Mucosa of descending colon (tissue), 3 donors: ENCODE measurements at regions not wholly inside any gene's neighbourhood (a gene's known extent, or its start where the extent isn't known, plus 50 kb on each side); places are given as distances from the start of the nearest gene placed in this dataset.

Source experiments
- ATAC-seq: fragments of 200-7000 bp; cut with Tn5 transposase; one replicate; pipeline ENCODE4 v1.9.1; 2020; ENCODE audit warnings: mild to moderate bottlenecking, moderate library complexity
- DNase-seq, 3 donors: peaks; one replicate each; pipeline ENCODE4 v3.0.0-alpha.2; 2020
- H3K36me3 ChIP-seq: fragments of 200-600 bp; one replicate; pipeline ENCODE4 v1.8.0; 2021; ENCODE audit warnings: low read depth, mild to moderate bottlenecking
- H3K4me1 ChIP-seq: fragments of 200-600 bp; one replicate; pipeline ENCODE4 v1.8.0; 2021; ENCODE audit warnings: low read depth, mild to moderate bottlenecking
- H3K4me3 ChIP-seq: fragments of 200-600 bp; one replicate; pipeline ENCODE4 v1.8.0; 2021; ENCODE audit warnings: mild to moderate bottlenecking
- H3K9me3 ChIP-seq: fragments of 200-600 bp; one replicate; pipeline ENCODE4 v1.8.0; 2021; ENCODE audit warnings: mild to moderate bottlenecking
- intact Hi-C, 2 donors: fragments of 100-400 bp; cut with DNase I in 1 of 2; cut with micrococcal nuclease in 1 of 2; formaldehyde crosslinking; loops; one replicate each; pipeline versions ENCODE4 v1.11.0 to v1.11.1; 2022; cut with DNase I, micrococcal nuclease
- TF ChIP-seq, protein P1 (sequence below): fragments of 200-600 bp; IDR thresholded peaks from one replicate; pipeline ENCODE4 v1.8.0; 2022; ENCODE audit warnings: antibody characterized with exemption, mild to moderate bottlenecking
- donor health status: DM: no; HTN: no; CAD: no; lungs with moderate emphysema.
- donor health status: DM: no; HTN: no; CAD: no.
- donor health status: DM: no; HTN: yes; CAD: no.

GRCh38 chr7:12803542-12803941, 116.1 kb downstream of the ARL4A start:
- H3K36me3 ChIP-seq: no peaks in the 10 kb centered on the region
- intact Hi-C loops: loop anchor here in 1 of 2 donors (5.0 kb wide), 1 partner anchor 91 kb away; no protein-coding TSS in a partner anchor
- TF ChIP-seq, protein P1, sequence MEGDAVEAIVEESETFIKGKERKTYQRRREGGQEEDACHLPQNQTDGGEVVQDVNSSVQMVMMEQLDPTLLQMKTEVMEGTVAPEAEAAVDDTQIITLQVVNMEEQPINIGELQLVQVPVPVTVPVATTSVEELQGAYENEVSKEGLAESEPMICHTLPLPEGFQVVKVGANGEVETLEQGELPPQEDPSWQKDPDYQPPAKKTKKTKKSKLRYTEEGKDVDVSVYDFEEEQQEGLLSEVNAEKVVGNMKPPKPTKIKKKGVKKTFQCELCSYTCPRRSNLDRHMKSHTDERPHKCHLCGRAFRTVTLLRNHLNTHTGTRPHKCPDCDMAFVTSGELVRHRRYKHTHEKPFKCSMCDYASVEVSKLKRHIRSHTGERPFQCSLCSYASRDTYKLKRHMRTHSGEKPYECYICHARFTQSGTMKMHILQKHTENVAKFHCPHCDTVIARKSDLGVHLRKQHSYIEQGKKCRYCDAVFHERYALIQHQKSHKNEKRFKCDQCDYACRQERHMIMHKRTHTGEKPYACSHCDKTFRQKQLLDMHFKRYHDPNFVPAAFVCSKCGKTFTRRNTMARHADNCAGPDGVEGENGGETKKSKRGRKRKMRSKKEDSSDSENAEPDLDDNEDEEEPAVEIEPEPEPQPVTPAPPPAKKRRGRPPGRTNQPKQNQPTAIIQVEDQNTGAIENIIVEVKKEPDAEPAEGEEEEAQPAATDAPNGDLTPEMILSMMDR: no peak
- H3K4me1 ChIP-seq: peaks cover 5% of the 10 kb centered on the region
- no peaks in the 10 kb centered on the region for H3K9me3 ChIP-seq
- DNase-seq (no peak), ATAC-seq (no peak)
- H3K4me3 ChIP-seq: no peak overlapping the region

- intact Hi-C loops: no loop called here
- no peaks in the 10 kb centered on the region for H3K9me3 ChIP-seq
- no peak overlapping the region for H3K4me3 ChIP-seq
- DNase-seq (no peak), ATAC-seq (no peak)
- peaks cover 5% of the 10 kb centered on the region for H3K4me1 ChIP-seq
- no peaks in the 10 kb centered on the region for H3K36me3 ChIP-seq
- TF ChIP-seq, protein P1: no peak
These were observed 118.1 kb downstream of the ARL4A start for GRCh38 chr7:12805518-12805928.

- ATAC-seq: no peak
- TF ChIP-seq, protein P1: no peak
- no peaks in the 10 kb centered on the region for H3K9me3 ChIP-seq
- H3K36me3 ChIP-seq: no peaks in the 10 kb centered on the region
- no peak overlapping the region for H3K4me3 ChIP-seq
- H3K4me1 ChIP-seq: peaks cover 5% of the 10 kb centered on the region
- no peak for DNase-seq
- intact Hi-C loops: no loop called here
These were observed 118.5 kb downstream of the ARL4A start for GRCh38 chr7:12805957-12806356.

GRCh38 chr7:12809476-12809875, 122.0 kb downstream of the ARL4A start:
- TF ChIP-seq, protein P1: no peak
- no peaks in the 10 kb centered on the region for H3K36me3 ChIP-seq
- no peak overlapping the region for H3K4me3 ChIP-seq
- intact Hi-C loops: no loop called here
- ATAC-seq (no peak), DNase-seq (no peak)
- H3K4me1 ChIP-seq: no peaks in the 10 kb centered on the region
- no peaks in the 10 kb centered on the region for H3K9me3 ChIP-seq

- ATAC-seq (no peak), DNase-seq (no peak)
- H3K9me3 ChIP-seq: no peaks in the 10 kb centered on the region
- no peaks in the 10 kb centered on the region for H3K36me3 ChIP-seq
- H3K4me1 ChIP-seq: no peaks in the 10 kb centered on the region
- no peak overlapping the region for H3K4me3 ChIP-seq
- TF ChIP-seq, protein P1: no peak
- intact Hi-C loops: no loop called here
These were observed 124.7 kb downstream of the ARL4A start for GRCh38 chr7:12812111-12812510.

GRCh38 chr7:12814107-12814506, 126.7 kb downstream of the ARL4A start:
- no peak for ATAC-seq

More at GRCh38 chr7:12814107-12814506, 126.7 kb downstream of the ARL4A start:
- Histone ChIP-seq H3K9me3 (no peaks in the 10 kb centered on the region), H3K4me1 (no peaks in the 10 kb centered on the region), H3K36me3 (no peaks in the 10 kb centered on the region), H3K4me3 (no peak overlapping the region)
- intact Hi-C loops: no loop called here
- TF ChIP-seq, protein P1: no peak
- no peak for DNase-seq
